ENCODE measurements at regions not wholly inside any gene's neighbourhood (a gene's known extent, or its start where the extent isn't known, plus 50 kb on each side); places are given as distances from the start of the nearest gene placed in this dataset.

- H3K4me3 ChIP-seq (ENCODE audit: low read length) = no peak overlapping the region
- TF ChIP-seq, protein P1, sequence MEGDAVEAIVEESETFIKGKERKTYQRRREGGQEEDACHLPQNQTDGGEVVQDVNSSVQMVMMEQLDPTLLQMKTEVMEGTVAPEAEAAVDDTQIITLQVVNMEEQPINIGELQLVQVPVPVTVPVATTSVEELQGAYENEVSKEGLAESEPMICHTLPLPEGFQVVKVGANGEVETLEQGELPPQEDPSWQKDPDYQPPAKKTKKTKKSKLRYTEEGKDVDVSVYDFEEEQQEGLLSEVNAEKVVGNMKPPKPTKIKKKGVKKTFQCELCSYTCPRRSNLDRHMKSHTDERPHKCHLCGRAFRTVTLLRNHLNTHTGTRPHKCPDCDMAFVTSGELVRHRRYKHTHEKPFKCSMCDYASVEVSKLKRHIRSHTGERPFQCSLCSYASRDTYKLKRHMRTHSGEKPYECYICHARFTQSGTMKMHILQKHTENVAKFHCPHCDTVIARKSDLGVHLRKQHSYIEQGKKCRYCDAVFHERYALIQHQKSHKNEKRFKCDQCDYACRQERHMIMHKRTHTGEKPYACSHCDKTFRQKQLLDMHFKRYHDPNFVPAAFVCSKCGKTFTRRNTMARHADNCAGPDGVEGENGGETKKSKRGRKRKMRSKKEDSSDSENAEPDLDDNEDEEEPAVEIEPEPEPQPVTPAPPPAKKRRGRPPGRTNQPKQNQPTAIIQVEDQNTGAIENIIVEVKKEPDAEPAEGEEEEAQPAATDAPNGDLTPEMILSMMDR (IDR thresholded peaks at IDR 0.05; ENCODE audit: insufficient read depth, low read depth, low read length, missing control alignments) = no peak
- DNase-seq (ENCODE audit: low read depth) = no peak
Measured at GRCh38 chr15:53404930-53405493, 354.5 kb downstream of the WDR72 start.

GRCh38 chr15:53401503-53401902, 358.0 kb downstream of the WDR72 start:
- TF ChIP-seq, protein P1 (IDR thresholded peaks at IDR 0.05; ENCODE audit: insufficient read depth, low read depth, low read length, missing control alignments) = no peak
- DNase-seq (ENCODE audit: low read depth) = no peak
- H3K4me3 ChIP-seq (ENCODE audit: low read length) = no peak overlapping the region

GRCh38 chr15:53400986-53401385, 358.5 kb downstream of the WDR72 start:
- no peak overlapping the region for H3K4me3 ChIP-seq (ENCODE audit: low read length)
- TF ChIP-seq, protein P1 (IDR thresholded peaks at IDR 0.05; ENCODE audit: insufficient read depth, low read depth, low read length, missing control alignments) = no peak
- no peak for DNase-seq (ENCODE audit: low read depth)

- TF ChIP-seq, protein P1 (IDR thresholded peaks at IDR 0.05; ENCODE audit: insufficient read depth, low read depth, low read length, missing control alignments) = no peak
- H3K4me3 ChIP-seq (ENCODE audit: low read length) = no peak overlapping the region
- no peak for DNase-seq (ENCODE audit: low read depth)
Measured at GRCh38 chr15:53397041-53397616, 362.3 kb downstream of the WDR72 start.

DNA sequence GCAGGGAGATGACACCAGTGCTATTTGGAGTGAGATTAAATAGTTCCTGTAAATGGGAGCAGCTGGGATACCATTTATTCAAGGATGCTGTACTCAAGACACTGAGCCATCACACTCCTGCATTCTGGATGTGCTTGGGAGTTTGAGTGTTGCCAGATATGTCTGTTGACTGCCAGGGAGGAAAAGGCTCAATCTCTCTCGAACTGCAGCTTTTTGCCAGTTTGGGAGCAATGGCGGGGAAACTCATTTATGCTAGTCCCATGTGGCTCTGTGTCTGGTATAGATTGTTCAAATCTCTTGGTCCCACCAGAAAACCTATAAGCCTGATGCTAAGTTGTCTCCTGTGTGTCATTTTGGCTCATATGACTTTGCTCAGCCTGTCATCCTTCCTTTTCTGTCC, 363.6 kb downstream of the WDR72 start:
- TF ChIP-seq, protein P1 (IDR thresholded peaks at IDR 0.05; ENCODE audit: insufficient read depth, low read depth, low read length, missing control alignments) = no peak
- no peak for DNase-seq (ENCODE audit: low read depth)
- no peak overlapping the region for H3K4me3 ChIP-seq (ENCODE audit: low read length)

DNA sequence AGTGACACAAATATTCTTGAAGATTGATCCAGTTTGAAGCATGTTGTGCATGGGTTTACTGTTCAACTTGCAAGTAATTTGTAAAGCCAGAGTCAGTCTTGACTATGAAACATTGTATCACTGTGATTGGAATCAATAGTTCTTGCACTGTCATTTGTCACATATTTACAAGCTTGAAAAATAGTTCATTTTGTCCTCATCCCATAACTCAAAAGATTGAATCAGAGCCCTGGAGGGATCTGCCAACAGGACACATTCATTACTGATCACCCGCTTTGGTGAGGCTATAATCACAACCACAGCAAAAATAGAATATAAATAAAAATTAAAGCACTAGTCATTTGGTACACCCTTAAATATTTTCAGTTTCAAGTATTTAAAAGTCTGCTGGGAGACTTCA, 368.9 kb downstream of the WDR72 start:
- no peak for DNase-seq (ENCODE audit: low read depth)
- no peak overlapping the region for H3K4me3 ChIP-seq (ENCODE audit: low read length)
- TF ChIP-seq, protein P1 (IDR thresholded peaks at IDR 0.05; ENCODE audit: insufficient read depth, low read depth, low read length, missing control alignments) = no peak

Data from epithelial cell of esophagus (primary cell).